HG03558 (cell line): ENCODE measurements at regions not wholly inside any gene's neighbourhood (a gene's known extent, or its start where the extent isn't known, plus 50 kb on each side); places are given as distances from the start of the nearest gene placed in this dataset.
"Not testable (repeated sequence)": the region's sequence is repeated elsewhere in the genome, so short reads cannot be mapped to it uniquely, and the experiment has no call there.

Experiments
- ATAC-seq: cut with Tn5 transposase; IDR thresholded peaks from one replicate; pipeline ENCODE4 v1.9.1; 2021; ENCODE audit warnings: moderate number of reproducible peaks; ENCODE audit not compliant: unreplicated experiment; ENCODE audit errors: extremely low read depth

DNA sequence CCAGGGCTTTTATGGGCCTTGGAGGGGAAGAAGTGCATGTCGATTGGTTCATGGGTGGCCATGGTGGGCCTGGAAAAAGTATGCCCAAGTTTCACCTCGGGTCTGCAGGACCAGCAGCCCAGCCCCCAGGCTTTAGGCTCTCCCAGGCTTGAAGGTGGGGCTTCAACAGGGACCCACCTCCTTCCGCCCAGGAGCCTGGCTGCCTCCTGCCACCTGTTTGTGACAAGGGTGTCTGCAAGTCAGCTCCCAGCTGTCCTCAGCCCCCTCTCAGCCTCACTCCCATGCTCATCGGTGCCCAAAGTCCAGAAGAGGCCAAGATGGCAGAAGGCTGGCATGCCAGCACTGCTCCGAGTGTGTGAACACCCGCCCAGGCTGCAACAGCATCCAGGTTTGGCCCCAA is 1063.2 kb upstream of the ACO1 start:
- ATAC-seq = no peak

DNA sequence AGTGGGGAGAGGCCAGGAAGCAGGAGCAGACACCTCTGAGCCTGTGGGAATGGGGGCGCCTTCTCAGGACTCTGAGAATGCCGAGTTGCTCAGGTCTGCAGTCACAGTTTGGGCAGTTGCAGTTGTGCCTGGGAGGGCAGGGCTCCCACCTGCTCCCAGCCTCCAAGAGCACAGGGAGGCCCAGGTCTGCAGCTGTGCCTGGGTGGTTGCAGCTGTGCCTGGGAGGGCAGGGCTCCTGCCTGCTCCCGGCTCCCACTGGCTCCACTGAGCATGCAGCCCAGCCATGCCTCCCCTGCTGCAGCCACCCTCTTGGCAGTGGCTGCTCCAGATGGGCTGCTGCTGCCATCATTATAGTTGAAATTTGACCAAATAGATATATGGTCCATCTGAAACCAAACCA is 1062.8 kb upstream of the ACO1 start:
- ATAC-seq = no peak

DNA sequence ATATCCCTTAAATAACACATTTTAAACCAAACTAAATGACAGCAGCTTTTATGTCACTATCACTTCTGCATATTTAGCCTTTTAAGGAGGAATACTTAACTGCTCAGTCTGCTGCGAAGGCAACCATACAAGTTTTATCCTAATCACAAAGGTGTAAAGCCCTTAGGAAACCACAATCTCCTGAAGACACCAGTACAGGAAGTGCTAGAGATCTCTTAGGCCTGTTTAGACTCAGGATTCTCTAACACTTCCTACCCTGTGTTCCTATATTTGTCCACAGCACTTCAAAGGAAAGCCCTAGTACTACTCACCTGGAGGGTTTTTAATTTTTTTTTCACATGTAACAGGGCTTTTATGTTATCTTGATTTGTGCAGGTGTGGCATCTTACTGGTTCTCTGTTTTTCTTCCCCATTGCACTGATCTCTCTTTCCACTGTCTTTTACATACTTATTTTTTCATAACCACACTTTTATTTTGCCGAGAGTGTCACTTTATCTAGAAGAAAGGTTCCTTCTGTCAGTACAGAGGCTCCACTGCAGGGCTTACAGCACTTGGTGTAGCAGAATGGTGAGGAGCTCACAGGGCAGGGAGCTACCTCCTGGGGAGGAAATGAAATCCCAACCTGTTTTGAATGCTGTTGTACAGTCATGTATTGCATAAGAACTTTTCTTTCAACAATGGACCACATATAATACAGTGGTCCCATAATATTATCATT is 1060.6 kb upstream of the ACO1 start:
- ATAC-seq = no peak

DNA sequence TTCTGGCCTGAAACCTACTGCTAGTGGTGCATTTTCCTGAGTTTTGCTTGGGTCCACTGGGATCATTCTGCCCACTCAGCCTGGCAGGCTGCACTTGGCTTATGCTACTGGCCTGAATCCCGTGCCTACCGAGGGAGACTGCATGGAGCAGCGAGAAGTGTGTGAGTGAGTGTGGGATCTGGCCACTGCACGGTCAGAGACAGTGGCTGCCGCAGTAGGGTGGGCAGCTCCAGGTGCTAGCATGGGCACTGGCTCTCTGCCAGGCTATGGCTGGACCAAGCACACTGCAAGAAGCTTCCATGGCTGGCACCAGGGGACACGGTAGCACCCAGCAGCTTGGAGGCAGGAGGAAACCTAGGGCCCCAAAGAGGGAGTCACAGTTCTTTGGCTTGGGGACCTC is 1058.7 kb upstream of the ACO1 start:
- ATAC-seq = no peak

DNA sequence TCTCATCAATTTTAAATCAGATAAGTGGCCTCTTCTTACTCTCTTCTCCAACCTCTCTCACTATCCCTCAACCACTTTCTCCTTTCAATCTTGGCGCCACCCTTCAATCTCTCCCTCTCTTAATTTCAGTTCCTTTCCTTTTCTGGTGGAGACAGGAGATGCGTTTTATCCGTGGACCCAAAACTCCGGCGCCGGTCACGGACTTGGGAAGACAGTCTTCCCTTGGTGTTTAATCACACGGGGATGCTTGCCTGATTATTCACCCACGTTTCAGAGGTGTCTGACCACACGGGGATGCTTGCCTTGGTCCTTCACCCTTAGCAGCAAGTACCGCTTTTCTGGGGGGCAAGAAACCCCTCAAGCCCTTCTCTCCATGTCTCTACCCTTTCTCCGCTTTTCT is 1057.6 kb upstream of the ACO1 start:
- not testable (repeated sequence) for ATAC-seq

DNA sequence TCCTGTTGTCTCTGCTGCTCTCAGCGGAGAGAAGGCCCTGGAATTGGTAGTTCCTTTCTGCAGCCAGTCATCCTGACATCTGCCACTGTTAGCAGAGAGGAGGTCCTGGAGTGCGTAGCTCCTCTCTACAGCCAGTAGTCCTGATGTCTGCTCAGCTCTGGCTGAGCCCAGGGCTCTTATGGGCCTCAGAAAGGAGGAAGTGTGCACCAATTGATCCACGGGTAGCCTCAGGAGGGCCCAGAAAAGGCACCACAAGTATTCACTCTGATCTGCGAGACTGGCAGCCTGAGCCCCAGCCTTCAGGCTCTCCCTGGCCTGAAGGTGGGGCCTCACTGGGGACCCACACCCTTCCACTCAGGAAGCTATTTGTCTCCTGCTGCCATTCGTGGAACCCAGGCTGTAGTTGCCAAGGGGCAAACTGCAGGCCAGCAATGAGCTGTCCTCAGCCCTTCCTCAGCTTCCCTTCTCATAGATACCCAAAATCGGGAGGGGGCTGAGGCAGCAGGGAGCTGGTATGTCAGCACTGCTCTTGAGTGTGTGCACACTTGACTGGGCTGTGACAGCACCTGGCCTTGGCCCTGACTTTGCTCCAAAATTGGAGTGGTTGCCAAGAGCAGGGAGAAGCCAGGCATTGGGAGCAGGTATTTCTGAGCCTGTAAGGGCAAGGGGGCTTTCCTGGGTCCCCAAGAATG is 1049.5 kb upstream of the ACO1 start:
- no peak for ATAC-seq

DNA sequence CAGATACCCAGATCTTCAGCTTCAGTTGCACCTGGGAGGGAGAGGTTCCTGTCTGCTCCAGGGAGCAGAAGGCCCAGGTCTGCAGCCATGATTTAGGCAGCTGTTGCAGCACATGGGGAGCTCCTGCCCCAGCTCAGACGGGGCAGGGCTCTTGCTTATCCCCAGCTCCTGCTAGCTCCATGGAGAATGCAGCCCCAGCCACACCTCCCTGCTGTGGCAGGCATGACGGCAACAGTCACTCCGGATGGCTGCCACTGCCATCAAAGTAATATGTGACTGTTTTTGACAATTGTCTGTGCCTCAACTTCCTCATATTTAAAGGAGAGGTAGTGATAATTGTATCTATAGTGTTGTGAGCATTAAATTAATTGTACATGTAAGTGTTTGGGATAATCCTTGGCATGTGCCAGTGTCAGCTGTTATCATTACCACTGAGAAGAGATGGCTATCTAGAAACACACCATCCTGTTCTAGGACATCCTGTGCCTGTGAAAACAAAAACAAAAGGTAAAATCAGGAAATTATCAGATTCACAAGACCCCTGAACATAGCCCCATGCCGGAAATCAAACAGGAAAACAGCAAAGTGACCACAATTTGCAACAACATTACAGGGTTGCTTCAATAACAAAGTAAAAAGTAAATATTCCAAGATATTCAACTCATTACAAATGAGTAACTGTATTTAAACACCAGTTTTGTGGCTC is 1048.8 kb upstream of the ACO1 start:
- ATAC-seq = no peak

DNA sequence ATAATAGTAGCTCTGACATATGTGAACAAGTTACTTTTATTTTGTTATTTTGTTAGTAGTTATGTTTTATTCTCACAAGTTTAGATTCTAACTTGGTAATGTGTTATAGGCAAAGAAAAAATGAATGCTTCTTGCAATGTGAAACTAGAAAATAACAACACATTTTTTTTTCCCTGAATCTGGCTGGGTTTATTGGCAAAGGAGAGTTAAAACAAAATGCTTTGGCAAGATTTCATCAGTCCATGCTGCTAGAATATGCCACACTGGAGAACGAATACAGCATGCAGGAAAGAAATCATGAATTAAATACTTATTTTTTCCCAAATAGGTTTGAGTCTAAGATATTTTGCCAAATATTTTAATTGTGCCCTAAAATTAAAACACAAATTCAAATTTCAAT is 1048.1 kb upstream of the ACO1 start:
- no peak for ATAC-seq

DNA sequence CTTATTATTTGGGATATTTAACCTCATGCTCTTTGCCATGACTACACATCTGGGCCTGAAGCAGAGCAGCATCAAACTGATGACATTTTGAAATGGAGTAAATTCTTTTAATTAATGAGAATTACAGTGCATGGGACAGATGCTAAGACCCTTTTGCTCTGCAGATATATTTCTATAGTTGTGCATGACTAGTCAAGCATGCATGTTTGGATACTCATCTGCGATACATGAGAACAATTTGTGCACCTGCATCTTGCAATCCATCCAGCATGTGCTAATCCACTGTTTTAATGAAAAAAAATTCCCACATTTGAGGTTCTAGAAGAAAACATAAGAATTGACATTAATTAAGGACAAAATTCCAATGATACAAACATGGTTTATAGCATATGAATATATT is 1047.6 kb upstream of the ACO1 start:
- ATAC-seq = no peak

DNA sequence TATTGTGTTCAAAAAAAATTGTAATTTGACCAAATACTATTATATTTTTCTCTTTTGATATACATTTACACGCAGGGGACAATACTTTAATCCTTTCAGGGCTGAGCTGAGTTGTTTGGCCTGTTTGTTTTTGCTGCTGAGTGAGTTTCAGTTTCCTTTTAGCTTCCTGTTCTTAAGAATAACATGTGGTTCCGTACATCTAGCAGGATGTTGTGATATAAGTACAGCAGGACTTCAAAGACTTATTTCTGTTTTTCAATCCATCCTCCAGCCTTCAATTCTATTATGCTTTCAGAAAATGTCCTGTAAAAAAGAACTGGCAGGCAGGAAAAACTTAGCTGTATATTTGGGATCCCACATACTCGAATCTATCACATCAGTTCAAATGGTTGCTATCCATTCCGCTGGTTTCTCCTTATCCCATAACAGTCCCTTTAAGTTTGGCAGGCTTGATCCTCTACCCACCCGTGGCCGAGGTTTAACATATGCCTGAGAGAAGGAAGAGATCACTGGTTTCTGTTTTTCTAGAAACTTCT is 1037.3 kb upstream of the ACO1 start:
- ATAC-seq = peak; percentile 98

DNA sequence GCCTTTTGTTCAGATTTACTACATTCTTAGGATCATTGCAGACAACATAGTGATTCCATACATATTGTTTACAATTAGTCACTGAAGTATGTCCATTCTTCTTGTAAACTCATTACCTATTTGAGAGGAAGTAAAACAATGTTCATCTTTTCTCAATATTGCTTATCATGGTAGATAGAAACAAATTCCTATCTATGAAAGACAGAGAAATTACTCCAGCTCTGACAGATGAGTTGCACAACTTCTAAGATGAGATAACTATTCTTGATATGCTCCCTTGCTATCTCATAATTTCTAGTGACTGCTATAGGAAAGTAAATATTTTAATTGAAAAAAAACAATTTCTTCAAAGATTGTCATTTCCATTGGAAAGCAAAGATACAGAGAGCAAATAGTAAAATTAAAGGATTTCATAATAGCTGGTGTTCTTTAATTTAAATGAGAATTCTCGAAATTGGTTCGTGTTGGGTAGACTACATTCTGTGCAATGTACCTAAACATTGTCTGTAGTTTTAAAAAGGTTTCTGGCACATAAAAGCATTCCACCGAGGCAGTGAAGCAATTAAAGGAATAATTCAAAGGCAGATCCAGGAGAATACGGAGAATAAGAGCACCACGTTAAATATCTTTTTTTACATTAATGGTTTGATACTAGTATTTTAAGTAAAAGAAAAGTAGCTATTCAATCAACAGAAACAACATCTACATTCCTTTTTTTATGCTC is 1029.1 kb upstream of the ACO1 start:
- ATAC-seq = no peak

DNA sequence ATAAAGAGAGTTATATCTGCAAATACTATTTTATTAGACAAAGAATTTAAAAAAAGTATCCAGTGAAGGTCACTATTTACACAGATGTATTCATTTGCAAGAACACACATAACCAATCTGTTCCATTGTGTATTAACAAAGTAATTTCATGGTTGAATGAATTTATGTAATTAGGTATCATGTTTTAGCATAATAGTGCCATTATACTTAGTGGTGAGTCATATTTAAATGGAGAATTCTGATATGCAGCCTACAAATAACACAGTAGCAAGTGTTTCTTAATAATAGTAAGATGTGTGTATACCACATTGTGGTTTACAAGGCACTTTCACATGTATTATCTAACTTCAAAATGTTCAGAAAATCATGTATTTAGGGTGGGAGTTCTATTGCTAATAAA is 1028.5 kb upstream of the ACO1 start:
- ATAC-seq = no peak

DNA sequence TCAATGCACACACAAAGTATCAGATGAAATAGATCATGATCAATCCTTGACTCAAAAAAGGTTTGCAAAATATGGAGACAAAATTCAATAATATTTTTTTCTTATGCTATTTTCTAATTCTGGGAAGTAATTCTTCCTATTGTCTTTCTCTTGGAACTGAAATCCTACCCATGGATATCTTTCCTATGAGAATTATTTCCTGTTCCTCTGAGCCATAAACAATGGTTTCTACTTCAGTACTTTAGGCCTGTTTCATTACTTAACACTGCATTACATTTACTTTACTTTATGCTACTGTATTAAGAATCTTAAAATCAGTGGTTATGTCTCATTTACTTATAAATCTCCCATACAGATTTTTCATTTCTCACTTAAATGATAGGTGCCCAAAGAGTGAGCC is 1025.4 kb upstream of the ACO1 start:
- no peak for ATAC-seq

DNA sequence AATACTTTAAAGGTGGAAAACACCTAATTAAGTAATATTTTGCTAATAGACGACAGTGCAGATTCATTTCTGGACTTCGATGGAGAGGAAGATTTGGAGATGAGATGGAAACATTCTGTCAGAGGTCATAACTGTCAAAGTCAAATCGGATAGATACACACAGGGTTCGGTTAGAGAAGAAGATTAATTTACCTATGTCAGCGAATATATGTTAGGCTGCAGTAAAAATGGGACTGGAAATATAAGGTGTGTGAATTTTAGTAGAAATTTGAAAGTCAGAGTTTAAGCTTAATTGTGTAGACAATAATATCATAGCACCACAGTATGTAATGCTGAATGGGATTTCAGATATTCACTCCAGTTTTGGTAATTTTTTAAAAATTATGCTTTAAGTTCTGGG is 1020.3 kb upstream of the ACO1 start:
- no peak for ATAC-seq

DNA sequence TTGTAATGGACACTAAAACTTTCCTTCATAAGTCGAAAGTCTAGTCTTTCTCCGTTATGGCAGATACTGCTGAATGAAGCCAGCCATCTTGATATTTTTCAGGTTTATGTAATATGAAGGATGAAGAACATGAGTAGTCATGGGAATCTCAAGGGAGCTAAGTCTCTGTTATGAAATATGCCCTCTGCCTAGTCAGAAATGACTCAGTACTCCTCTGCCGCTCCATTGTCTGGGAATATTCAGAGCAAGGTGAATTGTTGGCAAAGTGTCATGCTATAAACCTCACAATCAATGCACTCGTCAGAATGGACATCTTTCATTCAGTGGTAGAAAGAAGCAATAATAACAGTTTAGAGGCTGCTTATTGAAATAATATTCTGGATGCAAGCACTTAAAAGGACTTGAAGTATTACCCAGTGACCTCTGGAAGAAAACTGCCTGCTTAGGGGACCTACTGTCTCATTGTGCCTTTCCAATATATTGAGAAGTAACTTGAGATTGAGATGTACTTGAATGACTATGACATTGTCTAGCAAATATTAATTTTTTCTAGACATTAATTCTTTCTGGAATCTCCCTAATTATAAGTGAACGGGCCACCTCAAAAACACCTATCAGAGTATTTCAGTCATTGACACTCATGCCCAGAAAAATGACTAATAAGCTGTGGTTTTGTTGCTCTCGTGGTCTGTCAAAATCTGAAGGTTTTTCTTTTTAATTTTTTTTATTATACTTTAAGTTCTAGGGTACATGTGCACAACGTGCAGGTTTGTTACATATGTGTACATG is 1011.5 kb upstream of the ACO1 start:
- ATAC-seq = no peak

DNA sequence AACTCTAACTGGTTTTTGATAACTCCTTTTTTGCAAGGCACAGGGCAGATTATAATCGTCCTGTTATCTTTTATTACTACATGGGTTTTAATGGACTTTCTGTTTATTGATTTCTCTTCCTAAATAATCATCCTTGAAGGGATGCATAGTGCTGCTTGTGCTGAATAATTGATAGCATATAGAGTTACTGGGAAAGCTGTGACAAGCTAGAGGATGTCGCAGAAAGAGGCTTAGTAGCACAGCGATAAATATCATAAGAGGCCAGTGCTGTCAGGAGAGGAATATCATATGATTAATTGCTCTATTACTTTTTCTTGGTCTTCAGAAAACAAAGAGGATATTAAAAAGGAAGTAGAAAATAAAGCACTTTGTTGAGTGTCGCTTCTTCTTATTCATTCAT is 1007.1 kb upstream of the ACO1 start:
- no peak for ATAC-seq

DNA sequence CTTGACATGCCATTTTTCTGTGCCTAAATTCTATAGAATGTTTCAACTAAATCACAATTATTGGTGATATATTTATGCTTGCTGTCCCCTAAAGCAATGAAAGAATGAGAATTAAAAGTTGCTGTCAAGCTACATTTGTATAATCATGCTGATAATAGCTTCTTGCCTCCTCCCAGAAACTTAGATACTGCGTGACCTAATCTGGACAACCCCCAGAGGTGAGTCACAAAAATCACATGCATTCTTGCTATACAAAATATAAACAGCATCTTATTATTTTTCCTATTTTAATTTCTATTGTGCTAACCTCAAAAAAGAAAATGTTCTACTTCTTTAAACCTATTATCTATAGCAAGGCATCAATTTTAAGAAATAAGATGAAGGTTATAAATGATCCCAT is 995.8 kb upstream of the ACO1 start:
- no peak for ATAC-seq

DNA sequence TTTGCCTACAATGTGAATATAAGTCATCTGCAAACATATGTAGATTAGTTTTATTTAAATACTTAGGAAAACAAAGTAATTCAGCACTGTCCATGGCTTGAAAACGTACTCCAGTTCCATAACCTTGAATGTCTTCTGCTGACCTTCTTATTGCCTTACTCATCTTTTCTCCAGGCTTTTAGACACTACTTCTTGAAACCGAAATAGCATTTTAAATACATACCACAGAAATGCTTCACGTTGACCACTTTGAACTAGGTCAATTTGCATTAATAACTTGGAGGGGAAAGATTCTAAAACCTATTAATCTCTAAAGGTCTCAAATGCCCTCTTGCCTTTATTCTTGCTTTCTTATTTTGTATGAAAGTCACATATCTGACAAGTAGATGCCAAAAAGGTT is 995.4 kb upstream of the ACO1 start:
- no peak for ATAC-seq

DNA sequence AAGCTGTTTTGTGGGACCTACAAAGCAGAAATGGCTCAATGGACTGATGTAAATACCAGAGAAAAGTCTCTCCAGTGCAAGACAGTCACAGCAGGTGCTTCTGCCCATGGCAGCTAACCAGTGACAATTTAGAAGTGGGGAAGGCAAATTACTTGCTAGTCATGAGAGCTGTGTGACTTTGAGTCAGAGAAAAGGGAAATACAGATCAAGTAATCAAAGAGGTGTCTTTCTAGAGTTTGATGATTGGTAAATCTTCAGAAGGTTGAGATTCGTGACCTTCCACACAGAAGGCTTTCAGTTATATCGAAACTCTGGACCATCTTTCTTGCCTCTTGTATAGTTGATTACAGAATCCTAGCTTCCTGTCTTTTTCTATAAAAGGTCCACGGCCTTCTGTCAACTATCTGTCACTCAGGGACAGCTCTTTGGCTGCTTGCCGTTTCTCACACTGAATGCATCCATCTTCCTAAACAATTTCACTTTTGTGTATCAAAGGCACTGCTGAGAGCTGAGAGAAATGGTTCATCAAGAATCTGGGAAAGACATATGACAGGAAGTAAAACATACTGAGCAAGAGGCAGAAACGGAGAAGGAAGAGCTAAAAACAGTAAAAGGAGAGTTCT is 993.9 kb upstream of the ACO1 start:
- ATAC-seq = peak; percentile 45
